Keratinocyte (primary cell): ENCODE measurements at regions not wholly inside any gene's neighbourhood (a gene's known extent, or its start where the extent isn't known, plus 50 kb on each side); places are given as distances from the start of the nearest gene placed in this dataset.

Source experiments
- DNase-seq: peaks from one replicate; pipeline ENCODE4 v3.0.0-alpha.2; 2011; ENCODE audit warnings: low read depth, missing footprints, low spot score
- FAIRE-seq: peaks from 2 replicates; lab custom pipeline; 2011; peaks lifted over from hg19 to GRCh38; lab: Jason Lieb, UNC
- H2AFZ ChIP-seq: 2 replicates; pipeline ENCODE4 v1.6.0; 2012; ENCODE audit warnings: low read length, control low read depth, inconsistent platforms; ENCODE audit not compliant: control insufficient read depth
- H3K27ac ChIP-seq: 2 replicates; pipeline ENCODE4 v1.5.1; 2011; ENCODE audit warnings: low read length; ENCODE audit not compliant: control insufficient read depth, insufficient read depth
- H3K27me3 ChIP-seq: 3 replicates; pipeline ENCODE4 v1.6.0; 2011; ENCODE audit warnings: low read length; ENCODE audit not compliant: control insufficient read depth, insufficient read depth; ENCODE audit errors: extremely low read depth
- H3K36me3 ChIP-seq, 2 experiments: 2 replicates in 1 of 2; 3 replicates in 1 of 2; pipeline ENCODE4 v1.5.1; 2011; ENCODE audit warnings: low read length in 2 of 2, mild to moderate bottlenecking in 1 of 2; ENCODE audit not compliant: control insufficient read depth in 2 of 2, insufficient read depth in 2 of 2; ENCODE audit errors: extremely low read depth in 1 of 2
- H3K4me1 ChIP-seq: 3 replicates; pipeline ENCODE4 v1.5.1; 2011; ENCODE audit warnings: low read length; ENCODE audit not compliant: control insufficient read depth, insufficient read depth; ENCODE audit errors: extremely low read depth
- H3K4me2 ChIP-seq: 3 replicates; pipeline ENCODE4 v1.6.0; 2011; ENCODE audit warnings: low read depth, low read length; ENCODE audit not compliant: control insufficient read depth, insufficient read depth; ENCODE audit errors: extremely low read depth
- H3K4me3 ChIP-seq, 3 experiments: fragments of 200-600 bp in 1 of 3; sonication (generic) in 1 of 3; 2 replicates in 2 of 3; 3 replicates in 1 of 3; pipeline ENCODE4 v1.5.1; 2011 to 2016; ENCODE audit warnings: low read length in 3 of 3, mild to moderate bottlenecking in 3 of 3, control low read depth in 2 of 3, inconsistent platforms in 1 of 3, low read depth in 1 of 3, mixed read lengths in 1 of 3, mixed run types in 1 of 3, moderate library complexity in 1 of 3; ENCODE audit not compliant: control insufficient read depth in 2 of 3, insufficient read depth in 2 of 3; ENCODE audit errors: extremely low read depth in 1 of 3
- H3K79me2 ChIP-seq: 2 replicates; pipeline ENCODE4 v1.6.0; 2012; ENCODE audit warnings: low read length; ENCODE audit not compliant: control insufficient read depth, insufficient read depth
- H3K9ac ChIP-seq: 3 replicates; pipeline ENCODE4 v1.6.0; 2011; ENCODE audit warnings: low read length; ENCODE audit not compliant: control insufficient read depth, insufficient read depth; ENCODE audit errors: extremely low read depth
- H3K9me1 ChIP-seq: 3 replicates; pipeline ENCODE4 v1.6.0; 2011; ENCODE audit warnings: low read length; ENCODE audit not compliant: control insufficient read depth, insufficient read depth; ENCODE audit errors: extremely low read depth
- H3K9me3 ChIP-seq: 2 replicates; pipeline ENCODE4 v1.5.1; 2012; ENCODE audit warnings: low read depth, low read length; ENCODE audit not compliant: control insufficient read depth
- H4K20me1 ChIP-seq: 3 replicates; pipeline ENCODE4 v1.6.0; 2011; ENCODE audit warnings: low read length; ENCODE audit not compliant: control insufficient read depth, insufficient read depth; ENCODE audit errors: extremely low read depth
- EZH2 ChIP-seq: IDR thresholded peaks from one replicate; pipeline ENCODE4 v1.6.1; 2012; ENCODE audit warnings: inconsistent platforms, mild to moderate bottlenecking, low read length, moderate library complexity
- dilution Hi-C: fragments of 300-500 bp; cut with MboI; formaldehyde crosslinking; loops from one replicate; pipeline ENCODE4 v1.7.0; 2020; ENCODE audit warnings: low sequenced_read_pairs; ENCODE audit not compliant: extremely low pct_ligation_motif_present
- TF ChIP-seq, protein P1 (sequence below), 3 experiments: IDR thresholded peaks in 1 of 3; conservative IDR thresholded peaks in 1 of 3; optimal IDR thresholded peaks in 1 of 3; 2 replicates in 2 of 3; 3 replicates in 1 of 3; pipeline versions ENCODE3 to v1.5.1; 2011; ENCODE audit warnings: low read length in 3 of 3, mild to moderate bottlenecking in 3 of 3, moderate library complexity in 2 of 3, control low read depth in 1 of 3, inconsistent platforms in 1 of 3; ENCODE audit not compliant: insufficient read depth in 2 of 3; ENCODE audit errors: extremely low read depth in 1 of 3

DNA sequence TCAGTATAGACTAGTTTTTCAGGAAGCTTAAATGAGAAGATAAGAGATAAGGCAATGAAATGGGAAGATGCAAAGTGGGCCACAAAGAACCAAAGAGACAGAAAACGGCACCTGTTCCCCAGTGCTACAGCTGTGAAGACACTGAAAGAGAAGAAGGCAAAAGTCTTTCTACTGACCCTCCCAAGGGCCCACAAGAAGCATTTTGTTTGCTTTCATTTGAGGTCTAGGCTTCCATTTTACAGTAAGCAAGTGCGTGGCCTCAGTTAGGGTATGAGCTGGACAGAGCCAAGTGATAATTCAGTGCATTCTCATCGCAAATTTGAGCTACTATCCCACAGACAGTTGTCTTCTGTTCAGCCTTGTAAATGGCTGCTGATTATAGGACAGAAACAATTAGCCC lies 53.4 kb upstream of the STK17B start:
- H2AFZ ChIP-seq = no peak overlapping the region
- no peaks in the 10 kb centered on the region for H4K20me1 ChIP-seq
- TF ChIP-seq EZH2 = no peak
- TF ChIP-seq, protein P1, sequence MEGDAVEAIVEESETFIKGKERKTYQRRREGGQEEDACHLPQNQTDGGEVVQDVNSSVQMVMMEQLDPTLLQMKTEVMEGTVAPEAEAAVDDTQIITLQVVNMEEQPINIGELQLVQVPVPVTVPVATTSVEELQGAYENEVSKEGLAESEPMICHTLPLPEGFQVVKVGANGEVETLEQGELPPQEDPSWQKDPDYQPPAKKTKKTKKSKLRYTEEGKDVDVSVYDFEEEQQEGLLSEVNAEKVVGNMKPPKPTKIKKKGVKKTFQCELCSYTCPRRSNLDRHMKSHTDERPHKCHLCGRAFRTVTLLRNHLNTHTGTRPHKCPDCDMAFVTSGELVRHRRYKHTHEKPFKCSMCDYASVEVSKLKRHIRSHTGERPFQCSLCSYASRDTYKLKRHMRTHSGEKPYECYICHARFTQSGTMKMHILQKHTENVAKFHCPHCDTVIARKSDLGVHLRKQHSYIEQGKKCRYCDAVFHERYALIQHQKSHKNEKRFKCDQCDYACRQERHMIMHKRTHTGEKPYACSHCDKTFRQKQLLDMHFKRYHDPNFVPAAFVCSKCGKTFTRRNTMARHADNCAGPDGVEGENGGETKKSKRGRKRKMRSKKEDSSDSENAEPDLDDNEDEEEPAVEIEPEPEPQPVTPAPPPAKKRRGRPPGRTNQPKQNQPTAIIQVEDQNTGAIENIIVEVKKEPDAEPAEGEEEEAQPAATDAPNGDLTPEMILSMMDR (optimal IDR thresholded peaks at IDR 0.05 in 1 of 3, IDR thresholded peaks at IDR 0.05 in 1 of 3, conservative IDR thresholded peaks at IDR 0.05 in 1 of 3; ENCODE audit: extremely low read depth in 1 of 3, insufficient read depth in 2 of 3, low read length in 3 of 3) = no peak
- H3K27me3 ChIP-seq = no peaks in the 10 kb centered on the region
- DNase-seq (no peak), FAIRE-seq (peak; percentile 52)
- H3K36me3 ChIP-seq = no peaks in the 10 kb centered on the region
- H3K9me3 ChIP-seq = no peaks in the 10 kb centered on the region
- H3K4me2 ChIP-seq = peak overlapping the region; percentile 39
- no peaks in the 10 kb centered on the region for H3K9me1 ChIP-seq
- H3K4me3 ChIP-seq = peak overlapping the region in 1 of 3 experiments; percentile 2
- dilution Hi-C loops = no loop called here
- no peaks in the 10 kb centered on the region for H3K79me2 ChIP-seq
- no peak overlapping the region for H3K9ac ChIP-seq
- H3K27ac ChIP-seq = peak overlapping the region; percentile 3
- peaks cover 22% of the 10 kb centered on the region for H3K4me1 ChIP-seq

DNA sequence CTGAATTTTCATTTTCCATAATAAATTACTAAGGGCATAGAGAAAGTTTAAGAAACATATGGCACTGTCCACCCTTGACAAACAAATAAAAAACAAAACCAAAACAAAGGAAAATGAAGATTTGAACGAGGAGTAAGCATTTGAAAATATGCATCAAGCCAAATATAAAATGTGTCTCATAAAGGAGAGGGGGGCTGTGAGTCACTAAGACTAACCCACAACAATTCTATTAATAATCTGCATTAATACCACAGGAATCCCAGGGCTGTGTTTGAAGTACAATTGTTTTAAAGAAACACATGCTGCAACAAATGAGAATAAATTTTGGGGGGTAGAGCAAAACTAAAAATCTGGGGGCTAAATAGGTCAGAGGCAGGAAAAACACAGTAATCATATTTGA lies 53.8 kb upstream of the STK17B start:
- Histone ChIP-seq H3K79me2 (no peaks in the 10 kb centered on the region), H3K4me1 (peaks cover 24% of the 10 kb centered on the region), H3K9me3 (no peaks in the 10 kb centered on the region), H4K20me1 (no peaks in the 10 kb centered on the region), H3K9ac (no peak overlapping the region), H3K27ac (peak overlapping the region; percentile 3), H3K27me3 (no peaks in the 10 kb centered on the region), H3K4me2 (peak overlapping the region; percentile 39), H3K36me3 (no peaks in the 10 kb centered on the region), H2AFZ (no peak overlapping the region), H3K9me1 (no peaks in the 10 kb centered on the region), H3K4me3 (no peak overlapping the region)
- dilution Hi-C loops = no loop called here
- no peak for TF ChIP-seq EZH2
- TF ChIP-seq, protein P1 (optimal IDR thresholded peaks at IDR 0.05 in 1 of 3, IDR thresholded peaks at IDR 0.05 in 1 of 3, conservative IDR thresholded peaks at IDR 0.05 in 1 of 3; ENCODE audit: extremely low read depth in 1 of 3, insufficient read depth in 2 of 3, low read length in 3 of 3) = no peak
- peak; percentile 36 for FAIRE-seq
- DNase-seq = no peak
